PC-9 (cell line): ENCODE measurements at regions not wholly inside any gene's neighbourhood (a gene's known extent, or its start where the extent isn't known, plus 50 kb on each side); places are given as distances from the start of the nearest gene placed in this dataset.

Experiments used
- BruUV-seq: library from RNA; stranded (reverse); fragments of 400-500 nt; replicated peaks from 2 replicates; lab custom pipeline; 2021; lab: Mats Ljungman, UMichigan
- CTCF ChIA-PET: fragments of 300-600 bp; sonication (Branson Sonifier 250); formaldehyde crosslinking; loops from one replicate; lab custom pipeline; 2022; ENCODE audit warnings: antibody characterized with exemption; lab: Charles Lee
- POLR2A ChIA-PET: fragments of 300-600 bp; sonication (Branson Sonifier 250); formaldehyde crosslinking; loops from one replicate; lab custom pipeline; 2022; ENCODE audit warnings: antibody characterized with exemption; ENCODE audit not compliant: unreplicated experiment; lab: Charles Lee
- DNase-seq, 2 experiments: peaks; one replicate each; pipeline versions ENCODE4 v3.0.0 to v3.0.0-alpha.2; 2015 to 2022; ENCODE audit warnings: mixed read lengths in 1 of 2
- H2AFZ ChIP-seq: fragments of 200-600 bp; sonication (generic); 2 replicates; pipeline ENCODE4 v1.8.1; 2017; ENCODE audit warnings: antibody characterized with exemption
- H3F3A ChIP-seq: fragments of 200-600 bp; sonication (generic); 2 replicates; pipeline ENCODE4 v1.8.1; 2017; ENCODE audit warnings: antibody characterized with exemption, mild to moderate bottlenecking, low read depth; ENCODE audit not compliant: insufficient read depth
- H3K27ac ChIP-seq: fragments of 200-600 bp; sonication (generic); 2 replicates; pipeline ENCODE4 v1.6.1; 2016; ENCODE audit warnings: mixed run types
- H3K27me3 ChIP-seq: fragments of 200-600 bp; sonication (generic); 2 replicates; pipeline ENCODE4 v1.6.1; 2016; ENCODE audit warnings: low read depth, mixed run types; ENCODE audit not compliant: insufficient read depth
- H3K36me3 ChIP-seq: fragments of 200-600 bp; sonication (generic); 2 replicates; pipeline ENCODE4 v1.6.1; 2016; ENCODE audit warnings: low read depth, mixed run types
- H3K4me1 ChIP-seq: fragments of 200-600 bp; sonication (generic); replicated peaks from 2 replicates; pipeline ENCODE4 v1.6.1; 2016; ENCODE audit warnings: mixed run types; ENCODE audit not compliant: insufficient read depth
- H3K4me2 ChIP-seq: fragments of 200-600 bp; sonication (generic); 2 replicates; pipeline ENCODE4 v1.6.1; 2017; ENCODE audit warnings: mixed run types
- H3K4me3 ChIP-seq: fragments of 200-600 bp; sonication (generic); 2 replicates; pipeline ENCODE4 v1.6.1; 2016; ENCODE audit warnings: mixed run types
- H3K79me2 ChIP-seq: fragments of 200-600 bp; sonication (generic); 2 replicates; pipeline ENCODE4 v1.6.1; 2017; ENCODE audit warnings: low read depth, mixed run types
- H3K9me2 ChIP-seq: fragments of 200-600 bp; sonication (generic); 2 replicates; pipeline ENCODE4 v1.8.1; 2017; ENCODE audit warnings: mild to moderate bottlenecking; ENCODE audit not compliant: insufficient read depth
- H3K9me3 ChIP-seq: fragments of 200-600 bp; sonication (generic); 2 replicates; pipeline ENCODE4 v1.8.1; 2016; ENCODE audit warnings: low read depth; ENCODE audit not compliant: insufficient read depth
- H4K20me1 ChIP-seq: fragments of 200-600 bp; sonication (generic); 2 replicates; pipeline ENCODE4 v1.8.1; 2017; ENCODE audit not compliant: insufficient read depth
- CTCF ChIP-seq: fragments of 200-600 bp; sonication (generic); conservative IDR thresholded peaks from 2 replicates; pipeline ENCODE4 v1.6.1; 2017; ENCODE audit warnings: mixed run types, antibody characterized with exemption, mild to moderate bottlenecking, moderate library complexity
- EZH2 ChIP-seq: fragments of 200-600 bp; sonication (generic); IDR thresholded peaks from 2 replicates; pipeline ENCODE4 v1.8.0; 2017; ENCODE audit warnings: antibody characterized with exemption, low read depth
- intact Hi-C: fragments of 100-400 bp; cut with micrococcal nuclease; formaldehyde crosslinking; loops from one replicate; pipeline ENCODE4 v1.10.0; 2022; ENCODE audit not compliant: unreplicated experiment

- H3K27ac ChIP-seq, result no peak overlapping the region
- H3K36me3 ChIP-seq, result no peaks in the 10 kb centered on the region
- BruUV-seq, result no TSS peak
- H2AFZ ChIP-seq, result no peak overlapping the region
- no peaks in the 10 kb centered on the region for H3K4me1 ChIP-seq
- ChIA-PET POLR2A (no interaction called here), CTCF (no interaction called here)
- intact Hi-C loops, result no loop called here
- H3K79me2 ChIP-seq, result no peaks in the 10 kb centered on the region
- H3K9me3 ChIP-seq, result 0 out of 2 replicates have a peak, but pooled peaks cover 6% of the 10 kb centered on the region
- no peak for DNase-seq
- H3F3A ChIP-seq, result peaks cover 4% of the 10 kb centered on the region; the same call in 1 of the 2 replicates
- no peaks in the 10 kb centered on the region for H4K20me1 ChIP-seq
- no peak overlapping the region for H3K4me2 ChIP-seq
- TF ChIP-seq EZH2, result no peak
- no peaks in the 10 kb centered on the region; the same call in 1 of the 2 replicates for H3K9me2 ChIP-seq
- no peak overlapping the region for H3K4me3 ChIP-seq
- 0 out of 2 replicates have a peak, but pooled peaks cover 3% of the 10 kb centered on the region for H3K27me3 ChIP-seq
Observed at GRCh38 chr16:50434872-50435478, 66.2 kb upstream of the BRD7 start.

GRCh38 chr16:50430076-50430475, 61.3 kb upstream of the BRD7 start:
- POLR2A ChIA-PET, result no interaction called here
- intact Hi-C loops, result no loop called here
- CTCF ChIA-PET, result no interaction called here
- no peak overlapping the region for H2AFZ ChIP-seq
- H3K27me3 ChIP-seq, result 0 out of 2 replicates have a peak, but pooled peaks cover 3% of the 10 kb centered on the region
- no peak for TF ChIP-seq CTCF
- no peak for TF ChIP-seq EZH2
- H3K79me2 ChIP-seq, result no peaks in the 10 kb centered on the region
- no peak overlapping the region for H3K27ac ChIP-seq
- no peaks in the 10 kb centered on the region for H3K9me3 ChIP-seq
- H3K4me2 ChIP-seq, result no peak overlapping the region
- no peaks in the 10 kb centered on the region for H4K20me1 ChIP-seq
- DNase-seq, result no peak
- H3K36me3 ChIP-seq, result no peaks in the 10 kb centered on the region
- H3K9me2 ChIP-seq, result no peaks in the 10 kb centered on the region; the same call in 1 of the 2 replicates
- no TSS peak for BruUV-seq
- H3K4me1 ChIP-seq, result no peaks in the 10 kb centered on the region
- H3K4me3 ChIP-seq, result no peak overlapping the region
- no peaks in the 10 kb centered on the region for H3F3A ChIP-seq

- H3K9me3 ChIP-seq, result no peaks in the 10 kb centered on the region
- H3K79me2 ChIP-seq, result no peaks in the 10 kb centered on the region
- H3K4me3 ChIP-seq, result no peak overlapping the region
- BruUV-seq, result no TSS peak
- intact Hi-C loops, result no loop called here
- no peaks in the 10 kb centered on the region for H4K20me1 ChIP-seq
- POLR2A ChIA-PET, result no interaction called here
- no peaks in the 10 kb centered on the region for H3K9me2 ChIP-seq
- CTCF ChIA-PET, result no interaction called here
- H3F3A ChIP-seq, result no peaks in the 10 kb centered on the region
- H3K36me3 ChIP-seq, result no peaks in the 10 kb centered on the region
- no peaks in the 10 kb centered on the region for H3K4me1 ChIP-seq
- no peak for DNase-seq
- H3K27me3 ChIP-seq, result no peaks in the 10 kb centered on the region
- H3K27ac ChIP-seq, result no peak overlapping the region
- H2AFZ ChIP-seq, result no peak overlapping the region
- TF ChIP-seq CTCF (no peak), EZH2 (no peak)
- no peak overlapping the region for H3K4me2 ChIP-seq
Observed at GRCh38 chr16:50428742-50429141, 60.0 kb upstream of the BRD7 start.

- Histone ChIP-seq H2AFZ (no peak overlapping the region), H3K9me2 (no peaks in the 10 kb centered on the region), H3K4me1 (no peaks in the 10 kb centered on the region), H3F3A (no peaks in the 10 kb centered on the region), H3K4me3 (no peak overlapping the region), H3K4me2 (no peak overlapping the region), H3K79me2 (no peaks in the 10 kb centered on the region), H3K9me3 (no peaks in the 10 kb centered on the region), H3K27me3 (no peaks in the 10 kb centered on the region), H4K20me1 (no peaks in the 10 kb centered on the region), H3K36me3 (no peaks in the 10 kb centered on the region), H3K27ac (no peak overlapping the region)
- ChIA-PET POLR2A (no interaction called here), CTCF (no interaction called here)
- no TSS peak for BruUV-seq
- DNase-seq, result no peak
- intact Hi-C loops, result no loop called here
- TF ChIP-seq EZH2 (no peak), CTCF (no peak)
Observed at GRCh38 chr16:50428116-50428515, 59.3 kb upstream of the BRD7 start.
